Right ventricle myocardium superior (tissue), 1 donor: ENCODE measurements at regions not wholly inside any gene's neighbourhood (a gene's known extent, or its start where the extent isn't known, plus 50 kb on each side); places are given as distances from the start of the nearest gene placed in this dataset.

ENCODE experiments used
- ATAC-seq: fragments of 200-7000 bp; cut with Tn5 transposase; one replicate; pipeline ENCODE4 v1.9.1; 2020; ENCODE audit warnings: mild to moderate bottlenecking; ENCODE audit not compliant: poor library complexity
- DNase-seq: peaks from one replicate; pipeline ENCODE4 v3.0.0-alpha.2; 2020
- intact Hi-C: fragments of 100-400 bp; cut with DNase I; formaldehyde crosslinking; loops from one replicate; pipeline ENCODE4 v1.11.2; 2022
- donor health status: DM: no; HTN: yes; CAD: no; lungs with severe emphysema.

DNA sequence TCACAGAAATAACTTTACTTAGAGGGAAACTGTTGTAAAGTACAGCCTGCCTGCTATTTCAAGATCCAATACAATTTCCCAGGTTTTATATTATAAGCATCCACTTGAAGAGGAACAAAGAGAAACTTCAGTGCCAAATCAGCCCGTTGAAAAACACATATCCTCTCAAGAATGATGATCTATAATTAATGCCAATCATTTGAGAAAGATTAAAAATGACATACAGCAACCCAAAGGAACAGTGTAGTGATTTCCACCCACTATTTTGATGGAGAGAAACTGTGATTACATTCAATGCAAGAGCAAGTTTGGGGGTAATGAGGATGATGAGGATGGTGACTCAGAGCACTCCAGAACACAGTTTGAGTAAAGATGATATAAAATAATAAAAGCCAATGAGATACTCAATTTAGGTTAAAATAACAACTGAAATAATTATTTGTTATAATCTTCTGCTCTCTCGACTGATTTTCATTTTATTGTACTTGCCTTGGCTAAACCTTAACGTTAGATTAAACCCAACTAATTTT, 715.5 kb downstream of the NCAM2 start:
- intact Hi-C loops = no loop called here
- ATAC-seq = no peak
- no peak for DNase-seq

DNA sequence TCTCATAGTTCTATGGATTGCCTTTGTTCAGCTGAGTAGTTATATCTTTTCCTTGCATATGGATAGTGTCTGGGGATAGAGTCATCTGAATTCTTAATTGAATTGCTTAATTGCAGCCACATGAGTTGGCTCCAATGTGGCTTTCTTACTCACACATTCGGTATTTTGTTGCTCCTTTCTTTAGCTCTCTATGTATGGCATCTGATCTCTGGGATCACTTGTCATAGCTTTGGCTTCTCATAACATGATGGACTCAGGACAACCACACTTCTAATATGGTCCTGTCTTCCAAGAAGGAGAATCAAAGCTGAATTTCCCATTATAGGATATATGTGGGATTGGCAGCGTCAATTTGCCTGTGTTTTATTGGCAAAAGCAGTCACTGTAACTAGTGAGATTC, 716.2 kb downstream of the NCAM2 start:
- intact Hi-C loops = no loop called here
- ATAC-seq = no peak
- no peak for DNase-seq

DNA sequence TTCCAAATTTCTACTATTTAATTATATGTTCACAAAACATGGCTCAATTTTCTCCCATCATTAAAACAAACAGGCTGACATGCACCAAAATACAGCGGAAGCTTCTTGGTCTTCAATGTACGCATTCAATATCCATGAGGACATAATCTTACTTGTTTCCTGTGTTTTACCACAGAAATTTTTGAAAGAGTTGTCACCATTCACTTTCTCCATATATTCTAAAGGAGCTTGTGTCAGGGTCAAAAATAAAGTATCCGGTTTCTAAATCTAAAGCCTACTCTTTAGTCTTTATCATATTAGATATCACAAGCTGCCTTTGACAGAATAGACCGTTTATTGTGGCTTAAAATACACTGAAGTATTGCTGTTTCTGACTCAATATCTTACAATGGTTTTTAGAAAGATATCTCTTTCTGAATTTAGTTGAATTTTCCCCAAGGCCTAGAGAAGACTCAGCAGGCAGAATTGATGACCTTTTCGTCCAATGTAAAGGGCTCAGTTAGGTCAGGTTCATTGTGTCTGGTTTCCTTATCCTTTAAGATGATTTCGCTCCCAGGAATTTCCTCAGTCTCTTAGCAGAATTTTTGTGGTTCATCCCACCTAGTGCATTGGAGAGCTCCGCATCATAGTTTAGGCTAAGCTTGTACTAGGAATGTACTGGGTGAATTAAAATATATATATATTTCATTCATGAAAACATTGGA, 717.2 kb downstream of the NCAM2 start:
- ATAC-seq (no peak), DNase-seq (no peak)
- intact Hi-C loops = no loop called here

DNA sequence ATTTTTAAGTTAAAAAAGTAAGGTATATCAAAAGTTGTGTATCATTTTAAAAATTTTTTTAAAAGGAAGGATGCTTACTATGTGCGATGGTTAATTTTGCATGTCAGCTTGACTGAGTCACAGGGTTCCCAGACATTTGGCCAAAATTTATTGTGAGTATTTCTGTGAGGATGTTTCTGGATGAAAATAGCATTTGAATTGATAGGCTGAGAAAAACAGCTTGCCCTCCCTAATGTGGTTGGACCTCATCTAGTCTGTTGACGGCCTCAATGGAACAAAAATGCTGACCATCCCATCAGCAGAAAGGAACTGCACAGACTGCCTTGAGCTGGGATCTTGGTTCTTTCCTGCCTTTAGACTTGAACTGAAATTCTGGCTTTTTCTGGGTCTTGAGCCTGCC, 724.5 kb downstream of the NCAM2 start:
- no peak for ATAC-seq
- no peak for DNase-seq
- intact Hi-C loops = no loop called here

DNA sequence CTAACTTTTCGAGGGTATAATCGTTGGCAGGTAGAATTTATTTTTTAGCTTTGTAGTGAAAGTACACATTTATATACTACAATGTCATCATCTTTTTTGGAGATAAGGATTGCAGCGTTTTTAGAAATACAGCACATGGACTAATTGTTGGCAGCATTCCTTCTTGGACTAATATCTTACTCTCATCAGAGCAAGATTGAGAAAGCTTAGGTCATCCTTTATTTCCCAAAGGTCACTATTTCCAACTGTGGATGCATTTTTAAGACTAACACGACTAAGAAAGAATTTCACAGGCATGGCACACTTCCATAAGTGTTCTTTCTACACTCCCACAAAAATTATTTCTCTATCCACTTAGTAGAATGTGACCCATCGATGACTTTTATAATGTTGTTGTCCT, 732.3 kb downstream of the NCAM2 start:
- DNase-seq (no peak), ATAC-seq (peak; percentile 83)
- intact Hi-C loops = no loop called here

DNA sequence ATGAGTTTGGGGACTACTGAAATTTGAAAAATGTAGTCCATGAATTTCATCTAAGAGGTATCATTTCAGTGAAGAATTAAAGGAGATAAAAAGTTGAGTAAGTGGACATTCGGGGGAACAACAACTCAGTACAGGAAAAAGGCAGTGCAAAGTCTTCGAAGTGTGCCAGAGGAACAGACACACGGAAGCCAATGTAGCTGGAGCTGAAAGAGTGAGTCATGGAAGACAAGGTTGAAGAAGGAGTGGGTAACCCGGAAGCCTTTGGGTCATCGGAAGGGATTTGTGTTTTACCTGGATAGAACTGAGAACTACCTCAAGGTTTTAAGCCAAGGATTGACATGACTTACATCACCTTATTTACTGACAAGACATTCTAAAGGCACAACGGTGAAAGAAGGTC, 733.4 kb downstream of the NCAM2 start:
- intact Hi-C loops = no loop called here
- ATAC-seq = no peak

DNA sequence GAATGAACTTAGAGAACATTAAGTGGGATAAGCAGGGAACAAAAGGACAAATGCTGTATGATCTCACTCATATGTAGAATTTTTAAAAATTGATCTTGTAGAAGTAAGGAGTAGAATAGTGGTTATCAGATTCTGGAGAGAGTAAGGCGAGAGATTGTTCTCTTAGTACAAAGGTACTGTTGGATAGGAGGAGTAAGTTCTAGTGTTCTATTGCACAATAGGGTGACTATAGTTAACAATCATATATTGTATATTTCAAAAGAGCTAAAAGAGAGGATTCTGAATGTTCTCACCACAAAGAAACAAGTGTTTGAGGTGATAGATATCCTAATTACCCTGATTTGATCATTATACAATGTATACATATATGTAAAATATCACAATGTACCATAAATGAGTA, 735.9 kb downstream of the NCAM2 start:
- ATAC-seq (no peak), DNase-seq (no peak)
- intact Hi-C loops = no loop called here

More for the DNA sequence above, 733.4 kb downstream of the NCAM2 start:
- no peak for DNase-seq

DNA sequence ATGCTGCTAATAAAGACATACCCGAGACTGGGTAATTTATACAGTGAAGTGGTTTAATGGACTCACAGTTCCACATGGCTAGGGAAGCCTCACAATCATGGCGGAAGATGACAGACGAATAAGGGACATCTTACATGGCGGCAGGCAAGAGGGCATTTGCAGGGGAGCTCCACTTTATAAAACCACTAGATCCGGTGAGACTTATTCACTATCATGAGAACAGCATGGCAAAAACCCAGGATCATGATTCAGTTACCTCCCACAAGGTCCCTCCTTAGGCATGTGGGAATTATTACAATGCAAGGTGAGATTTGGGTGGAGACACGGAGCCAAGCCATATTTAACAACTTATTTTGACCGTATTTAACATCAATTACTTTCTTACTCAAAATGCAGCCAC, 739.0 kb downstream of the NCAM2 start:
- intact Hi-C loops = no loop called here
- ATAC-seq (no peak), DNase-seq (no peak)

DNA sequence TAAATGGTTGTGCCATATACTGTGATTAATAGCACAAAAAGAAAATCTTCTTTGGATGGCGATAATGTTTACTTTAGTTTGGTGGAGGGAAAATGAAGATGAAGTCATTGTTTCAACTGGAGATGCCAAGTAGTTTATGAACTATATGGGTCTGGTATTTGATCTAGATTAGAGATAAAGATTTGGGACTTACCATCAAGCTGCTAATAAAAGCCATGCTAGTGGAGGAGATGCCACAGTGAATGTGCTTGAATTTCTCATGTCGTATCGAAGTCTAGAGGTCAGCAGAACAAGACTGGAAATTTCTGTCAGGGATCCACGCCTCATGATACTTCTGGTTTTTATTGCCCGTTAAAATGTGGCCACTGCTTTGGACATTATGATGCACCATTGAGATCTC, 742.0 kb downstream of the NCAM2 start:
- ATAC-seq = no peak
- intact Hi-C loops = no loop called here
- DNase-seq = no peak

DNA sequence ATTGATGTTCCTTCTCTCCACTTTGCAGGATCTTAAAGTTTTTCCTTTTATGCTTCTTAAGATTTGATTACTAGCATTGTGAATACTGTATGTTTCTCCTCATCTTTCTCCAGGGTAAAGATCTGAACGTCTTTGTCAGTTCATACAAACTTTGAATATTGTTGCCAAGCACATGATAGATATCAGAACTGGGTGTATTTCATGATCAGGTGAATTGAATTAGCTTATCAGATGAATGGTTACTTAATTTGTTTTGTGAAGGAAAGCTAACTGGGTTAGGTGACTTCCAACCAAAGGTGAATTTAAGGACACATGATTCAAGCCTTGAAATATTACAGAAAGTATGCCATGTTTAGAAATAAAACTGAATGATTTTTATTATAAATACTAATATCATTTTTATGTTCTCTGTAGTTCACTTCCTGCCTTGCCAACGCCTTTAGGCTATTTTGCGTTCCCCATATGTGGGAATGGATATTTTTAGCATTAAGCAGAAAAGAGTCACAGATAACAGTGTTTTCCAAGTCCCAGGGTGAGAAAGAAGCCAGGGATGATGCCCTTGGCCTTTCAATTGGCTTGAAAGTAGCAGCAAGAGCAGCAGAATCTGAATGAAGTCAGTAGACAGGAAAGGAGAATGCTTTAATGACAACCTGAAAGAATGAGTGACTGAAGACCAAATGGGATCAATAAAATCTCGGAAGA, 752.1 kb downstream of the NCAM2 start:
- ATAC-seq (no peak), DNase-seq (no peak)
- intact Hi-C loops = no loop called here

DNA sequence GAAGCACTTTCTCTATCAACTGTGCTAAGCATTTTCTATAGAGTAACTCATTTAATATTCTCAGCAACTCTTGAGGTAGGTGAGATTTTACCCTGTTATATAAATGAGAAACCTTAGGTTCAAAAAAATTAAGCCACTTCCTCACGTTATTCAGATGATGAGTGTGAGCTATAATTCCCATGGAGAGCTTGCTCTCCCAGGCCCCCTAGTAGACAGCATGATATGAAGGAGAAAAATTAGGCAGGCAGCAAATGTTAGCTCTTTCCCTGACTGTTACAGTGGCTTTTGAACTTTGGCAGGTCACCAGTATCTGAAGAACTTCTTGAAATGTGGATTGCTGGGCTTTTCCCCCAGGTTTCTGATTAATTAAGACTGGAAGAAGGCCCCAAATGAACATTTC, 753.1 kb downstream of the NCAM2 start:
- intact Hi-C loops = no loop called here
- DNase-seq (no peak), ATAC-seq (no peak)

DNA sequence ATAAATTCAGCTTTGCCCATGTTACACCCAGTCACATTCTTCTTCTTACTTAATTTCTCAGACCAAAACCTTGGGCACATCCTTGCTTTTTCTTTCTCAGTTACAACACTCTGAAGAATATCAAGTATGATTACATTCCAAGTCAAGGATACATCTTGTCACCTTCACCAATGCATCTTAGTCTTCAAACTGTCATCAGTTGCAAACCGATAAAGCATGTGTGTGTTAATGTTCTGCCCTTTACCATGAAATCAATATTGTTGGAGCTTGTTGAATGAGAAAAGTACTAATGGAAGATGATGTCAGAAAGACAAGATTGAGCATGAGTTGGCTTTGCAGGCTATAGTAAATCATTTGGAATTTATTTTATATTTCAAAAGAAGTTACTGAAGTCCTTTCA, 764.6 kb downstream of the NCAM2 start:
- DNase-seq (no peak), ATAC-seq (no peak)
- intact Hi-C loops = no loop called here

DNA sequence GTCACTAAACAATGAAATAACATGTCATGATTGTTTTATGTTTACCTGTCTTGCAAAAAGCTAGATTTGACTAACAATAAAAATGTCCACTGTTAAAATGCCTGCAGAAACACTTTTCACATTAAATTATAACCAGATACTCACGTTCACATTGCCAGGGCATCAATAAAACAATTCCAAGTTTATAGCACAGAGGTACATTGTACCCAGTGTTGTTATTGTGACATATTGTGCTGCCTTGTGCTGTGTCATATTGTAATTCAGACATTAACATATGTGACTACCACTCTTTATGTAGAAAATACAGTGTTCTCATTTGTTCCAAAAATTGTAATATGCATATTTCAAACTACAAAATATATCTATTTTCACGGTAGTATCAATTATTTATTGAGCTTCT, 766.1 kb downstream of the NCAM2 start:
- intact Hi-C loops = no loop called here
- ATAC-seq (no peak), DNase-seq (no peak)

DNA sequence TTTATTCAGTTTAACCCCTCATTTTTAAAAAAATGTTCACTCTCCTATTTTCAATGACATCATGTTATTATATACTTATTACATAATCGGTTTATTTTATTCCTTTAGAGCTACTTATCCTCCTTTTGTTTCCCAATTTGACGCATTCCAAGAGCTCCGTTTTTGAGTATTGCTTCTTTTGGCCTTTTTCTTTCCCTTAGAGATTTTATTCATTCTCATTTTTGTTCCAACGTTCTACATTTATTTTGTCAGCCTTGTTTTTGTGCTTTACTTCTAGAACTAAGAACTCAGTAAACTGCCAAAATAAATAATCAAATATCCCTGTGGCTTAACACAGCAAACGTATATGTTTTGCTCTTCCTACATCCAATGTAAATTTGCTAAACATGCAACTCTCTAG, 769.1 kb downstream of the NCAM2 start:
- DNase-seq (no peak), ATAC-seq (no peak)
- intact Hi-C loops = no loop called here

DNA sequence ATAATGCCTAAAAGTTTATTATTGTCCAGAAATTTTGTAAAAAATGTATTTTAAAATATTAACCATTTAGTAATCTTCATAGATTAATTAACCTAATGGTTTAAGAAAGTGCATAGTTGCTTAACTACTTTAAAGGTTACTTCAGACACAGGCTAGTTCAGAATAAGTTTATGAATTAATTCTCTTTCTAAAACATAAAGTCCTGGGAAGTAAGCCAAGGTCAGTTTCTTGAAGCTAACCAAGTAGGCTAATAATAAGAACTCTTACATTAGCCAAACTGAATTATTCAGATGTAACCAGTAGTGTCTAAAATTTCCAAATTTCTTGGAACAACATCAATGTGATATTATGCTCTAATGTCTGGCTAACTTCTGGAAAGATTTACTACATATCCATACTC, 790.4 kb downstream of the NCAM2 start:
- DNase-seq (no peak), ATAC-seq (no peak)
- intact Hi-C loops = no loop called here

DNA sequence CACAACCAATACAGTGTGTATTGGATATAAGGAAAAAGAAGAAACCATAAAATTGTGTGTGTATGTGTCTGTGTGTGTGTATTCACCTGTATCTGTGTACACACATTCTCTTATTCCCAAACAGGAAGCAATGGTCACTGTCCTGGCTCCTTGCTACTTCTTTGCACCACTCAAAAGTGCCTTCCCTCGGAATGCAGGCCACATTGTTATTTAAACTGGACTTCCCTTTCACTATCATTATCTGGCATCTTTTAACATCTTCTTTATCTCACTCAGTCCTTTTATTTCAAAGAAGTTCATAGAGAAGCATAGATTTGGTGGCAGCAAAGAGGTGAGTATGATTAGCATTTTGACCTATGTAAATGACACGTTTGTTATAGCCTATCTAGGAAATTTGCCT, 803.7 kb downstream of the NCAM2 start:
- no peak for DNase-seq
- intact Hi-C loops = no loop called here
- ATAC-seq = no peak

DNA sequence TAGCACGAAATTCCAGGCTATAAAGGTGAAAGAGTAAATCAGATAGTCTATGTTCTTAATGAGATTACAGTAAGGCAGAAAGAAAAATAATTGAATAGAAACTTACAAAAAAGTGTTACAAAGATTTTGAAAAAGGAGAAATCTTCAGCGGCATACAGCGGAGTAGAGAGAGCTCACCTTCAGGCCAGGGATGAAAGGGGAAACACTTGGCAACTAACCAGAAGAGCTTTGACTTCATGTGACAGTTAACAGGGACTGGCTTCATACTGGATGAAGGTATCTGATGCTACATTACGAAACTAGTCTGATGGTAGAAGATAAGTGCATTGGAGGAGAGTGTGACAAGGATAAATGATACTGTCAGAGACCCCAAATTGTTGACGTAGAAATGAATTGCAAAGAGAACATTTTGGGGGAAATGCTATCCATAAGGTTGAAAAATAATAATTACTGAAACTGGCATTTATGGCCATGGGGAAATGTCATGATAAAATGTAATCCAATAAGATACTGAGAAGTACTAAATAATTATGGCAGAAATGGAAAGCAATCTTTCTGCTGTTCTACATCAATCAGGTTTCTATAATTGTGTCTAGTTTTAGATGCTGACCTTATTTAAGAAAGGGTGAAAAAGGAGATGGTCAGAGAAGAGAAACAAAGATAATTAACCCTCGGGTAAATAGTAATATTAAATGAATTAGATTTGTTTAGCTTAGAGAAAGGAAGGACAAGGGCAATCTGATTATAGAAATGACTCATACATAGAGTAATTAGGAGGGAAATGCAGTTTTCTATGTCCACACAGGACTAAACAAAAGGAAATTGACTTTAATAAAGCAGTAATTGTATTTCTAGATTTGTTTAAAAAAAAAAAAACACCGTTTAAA, 808.7 kb downstream of the NCAM2 start:
- intact Hi-C loops = no loop called here
- DNase-seq = no peak
- ATAC-seq = no peak

DNA sequence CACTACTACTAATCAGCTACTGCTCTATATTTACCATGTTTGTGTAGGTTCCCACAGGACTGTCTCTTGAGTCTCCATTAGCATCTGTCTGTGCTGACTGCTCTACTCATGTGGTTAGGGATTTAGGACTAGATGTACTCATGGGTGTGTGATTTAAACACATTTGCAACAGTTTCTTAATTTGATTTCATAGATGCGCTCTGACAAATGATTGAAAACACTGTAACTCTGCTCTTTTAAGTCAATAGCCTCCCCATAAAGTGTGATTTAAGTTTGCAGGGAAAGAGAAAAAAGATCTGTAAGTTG, 809.3 kb downstream of the NCAM2 start:
- intact Hi-C loops = no loop called here
- DNase-seq (no peak), ATAC-seq (no peak)

DNA sequence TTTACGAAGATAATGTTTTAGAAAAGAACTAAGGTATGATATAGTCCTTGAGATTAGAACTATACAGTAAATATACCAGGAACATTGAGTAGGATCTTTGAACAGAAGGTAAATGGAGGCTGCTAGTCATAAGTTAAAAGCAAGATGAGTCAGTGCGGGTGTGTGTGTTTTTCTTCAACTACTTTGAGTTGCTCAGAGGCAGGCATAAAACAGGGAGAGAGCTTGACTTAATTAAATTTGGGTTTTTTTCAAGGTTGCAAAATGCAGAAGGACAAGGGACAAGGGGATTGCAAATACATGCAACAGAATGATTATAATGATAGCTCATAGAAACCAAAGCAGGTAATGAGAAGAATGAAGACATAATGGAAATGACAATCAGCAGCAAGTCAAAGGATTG, 815.1 kb downstream of the NCAM2 start:
- intact Hi-C loops = no loop called here
- no peak for ATAC-seq
- no peak for DNase-seq

DNA sequence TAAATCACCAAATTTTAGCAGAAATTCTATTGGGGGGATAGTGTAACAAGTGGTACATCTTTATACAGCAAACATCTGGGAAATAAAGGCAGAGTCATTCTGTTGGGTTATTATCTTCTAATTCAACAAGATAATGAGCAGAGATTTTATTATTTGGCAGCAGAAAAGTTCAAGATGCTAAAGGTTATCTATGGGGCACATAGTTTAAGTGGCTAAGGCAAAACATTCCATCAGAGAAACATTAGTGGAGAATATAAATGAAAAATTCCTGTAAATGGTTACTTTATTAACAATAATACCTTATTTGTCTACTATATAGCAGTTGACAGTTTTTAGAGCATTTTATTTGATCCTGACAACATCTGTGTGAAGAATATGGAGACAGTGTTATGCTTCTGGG, 815.7 kb downstream of the NCAM2 start:
- ATAC-seq (no peak), DNase-seq (no peak)
- intact Hi-C loops = no loop called here
